A673 (cell line): ENCODE measurements at regions not wholly inside any gene's neighbourhood (a gene's known extent, or its start where the extent isn't known, plus 50 kb on each side); places are given as distances from the start of the nearest gene placed in this dataset.

Experiments used
- BruUV-seq: library from RNA; stranded (reverse); fragments of 400-500 nt; replicated peaks from 2 replicates; lab custom pipeline; 2021; lab: Mats Ljungman, UMichigan
- CTCF ChIA-PET: fragments of 300-600 bp; sonication (Branson Sonifier 250); formaldehyde crosslinking; loops from one replicate; lab custom pipeline; 2022; ENCODE audit warnings: antibody characterized with exemption; lab: Charles Lee
- POLR2A ChIA-PET: fragments of 300-600 bp; sonication (Branson Sonifier 250); formaldehyde crosslinking; loops from one replicate; lab custom pipeline; 2022; ENCODE audit warnings: antibody characterized with exemption; ENCODE audit not compliant: low non-redundant PET; lab: Charles Lee
- DNase-seq: peaks from one replicate; pipeline ENCODE4 v3.0.0-alpha.2; 2015; ENCODE audit warnings: low spot score
- H3K27ac ChIP-seq: fragments of 200-600 bp; sonication (generic); 2 replicates; pipeline ENCODE4 v1.5.1; 2016; ENCODE audit warnings: mixed run types, low read depth, mild to moderate bottlenecking, mixed read lengths, antibody characterized with exemption, low read length; ENCODE audit not compliant: poor library complexity, severe bottlenecking
- H3K27me3 ChIP-seq: fragments of 200-600 bp; sonication (generic); replicated peaks from 2 replicates; pipeline ENCODE4 v1.6.1; 2017; ENCODE audit warnings: mixed run types, low read depth, mild to moderate bottlenecking, mixed read lengths, antibody characterized with exemption, low read length; ENCODE audit not compliant: insufficient read depth, poor library complexity
- H3K36me3 ChIP-seq: fragments of 200-600 bp; sonication (generic); 2 replicates; pipeline ENCODE4 v1.6.1; 2016; ENCODE audit warnings: mixed run types, mild to moderate bottlenecking, mixed read lengths, antibody characterized with exemption, low read length; ENCODE audit not compliant: insufficient read depth, poor library complexity, severe bottlenecking
- H3K4me1 ChIP-seq: fragments of 200-600 bp; sonication (generic); 2 replicates; pipeline ENCODE4 v1.6.1; 2017; ENCODE audit warnings: mixed run types, mild to moderate bottlenecking, mixed read lengths, antibody characterized with exemption, low read length; ENCODE audit not compliant: insufficient read depth, poor library complexity, severe bottlenecking
- H3K4me3 ChIP-seq: fragments of 200-600 bp; sonication (generic); 2 replicates; pipeline ENCODE4 v1.5.1; 2016; ENCODE audit warnings: low read depth, mixed run types, mild to moderate bottlenecking, mixed read lengths, low read length; ENCODE audit not compliant: poor library complexity, severe bottlenecking
- H3K9me3 ChIP-seq: fragments of 200-600 bp; sonication (generic); 2 replicates; pipeline ENCODE4 v1.6.1; 2016; ENCODE audit warnings: mixed run types, low read depth, mild to moderate bottlenecking, mixed read lengths, antibody characterized with exemption, low read length; ENCODE audit not compliant: poor library complexity, severe bottlenecking
- CTCF ChIP-seq: fragments of 300-800, 200-600 bp; sonication (generic); conservative IDR thresholded peaks from 2 replicates; pipeline ENCODE4 v1.5.1; 2017; ENCODE audit warnings: low read depth, mild to moderate bottlenecking, antibody characterized with exemption, low read length, moderate library complexity, mixed read lengths
- EZH2 ChIP-seq: fragments of 200-600 bp; sonication (generic); IDR thresholded peaks from 2 replicates; pipeline ENCODE4 v1.6.1; 2017; ENCODE audit warnings: borderline replicate concordance, low read depth, mild to moderate bottlenecking, mixed read lengths, antibody characterized with exemption, low read length; ENCODE audit not compliant: poor library complexity, severe bottlenecking
- intact Hi-C: fragments of 100-400 bp; cut with micrococcal nuclease; formaldehyde crosslinking; loops from one replicate; pipeline ENCODE4 v1.10.0; 2022; ENCODE audit not compliant: unreplicated experiment

GRCh38 chr1:220458936-220459335 is 69.0 kb upstream of the MARK1 start:
- intact Hi-C loops: no loop called here
- no peaks in the 10 kb centered on the region for H3K9me3 ChIP-seq
- no peaks in the 10 kb centered on the region for H3K36me3 ChIP-seq
- CTCF ChIA-PET: no interaction called here
- no peaks in the 10 kb centered on the region for H3K4me1 ChIP-seq
- H3K27ac ChIP-seq: no peak overlapping the region
- no peak for DNase-seq
- no TSS peak for BruUV-seq
- no peak for TF ChIP-seq CTCF
- TF ChIP-seq EZH2: no peak
- H3K4me3 ChIP-seq: no peak overlapping the region
- no peaks in the 10 kb centered on the region for H3K27me3 ChIP-seq
- POLR2A ChIA-PET: no interaction called here

DNA sequence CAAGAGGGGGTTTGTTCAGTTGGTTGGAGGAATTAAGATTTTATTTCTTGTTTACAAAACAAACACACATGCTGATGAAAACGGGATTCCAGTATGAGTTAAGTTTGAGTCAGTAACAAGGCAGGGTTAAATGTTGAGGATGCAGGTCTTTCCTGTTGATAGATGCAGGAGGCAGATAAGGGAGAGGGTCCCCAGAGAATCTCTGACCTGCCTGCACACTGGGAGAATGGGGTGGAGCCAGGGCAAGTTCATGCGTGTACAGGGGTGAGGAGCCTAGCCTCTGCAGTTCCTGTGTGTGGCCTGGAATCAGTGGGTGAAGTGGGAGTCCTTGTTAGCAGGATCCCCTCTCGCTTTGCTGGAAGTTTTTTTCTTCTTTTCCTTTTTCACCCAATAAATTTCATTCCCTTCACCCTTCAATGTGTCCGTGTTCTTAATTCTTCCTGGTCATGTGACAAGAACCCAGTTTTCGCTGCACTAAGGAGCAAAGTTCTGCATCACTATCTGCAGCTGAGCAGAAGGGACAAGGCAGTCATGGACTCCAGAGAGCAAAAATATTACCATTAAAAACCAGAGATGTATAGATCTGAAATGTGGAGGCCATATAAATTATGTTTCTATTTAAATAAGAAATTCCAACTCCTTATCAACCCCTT is 69.9 kb upstream of the MARK1 start:
- no peak overlapping the region for H3K27ac ChIP-seq
- CTCF ChIA-PET: no interaction called here
- BruUV-seq: no TSS peak
- no peaks in the 10 kb centered on the region for H3K4me1 ChIP-seq
- no peaks in the 10 kb centered on the region for H3K9me3 ChIP-seq
- DNase-seq: no peak
- H3K4me3 ChIP-seq: no peak overlapping the region
- no peaks in the 10 kb centered on the region for H3K27me3 ChIP-seq
- TF ChIP-seq CTCF (no peak), EZH2 (no peak)
- intact Hi-C loops: no loop called here
- H3K36me3 ChIP-seq: no peaks in the 10 kb centered on the region
- POLR2A ChIA-PET: no interaction called here

GRCh38 chr1:220455559-220455958 is 72.4 kb upstream of the MARK1 start:
- H3K4me3 ChIP-seq: no peak overlapping the region
- H3K27me3 ChIP-seq: peaks cover 23% of the 10 kb centered on the region
- no peak for TF ChIP-seq CTCF
- no peak for TF ChIP-seq EZH2
- no peaks in the 10 kb centered on the region for H3K36me3 ChIP-seq
- ChIA-PET POLR2A (no interaction called here), CTCF (no interaction called here)
- no peak for DNase-seq
- no peaks in the 10 kb centered on the region for H3K9me3 ChIP-seq
- BruUV-seq: no TSS peak
- H3K4me1 ChIP-seq: no peaks in the 10 kb centered on the region
- no peak overlapping the region for H3K27ac ChIP-seq
- intact Hi-C loops: no loop called here
